Ishikawa (cell line): ENCODE measurements at regions not wholly inside any gene's neighbourhood (a gene's known extent, or its start where the extent isn't known, plus 50 kb on each side); places are given as distances from the start of the nearest gene placed in this dataset.

ENCODE experiments used
- CEBPB ChIP-seq: IDR thresholded peaks from 2 replicates; pipeline ENCODE4 v1.6.1; 2012
- CREB1 ChIP-seq: IDR thresholded peaks from 2 replicates; pipeline ENCODE4 v1.6.1; 2012; ENCODE audit warnings: low read depth
- EGR1 ChIP-seq: IDR thresholded peaks from 2 replicates; pipeline ENCODE4 v1.6.1; 2012
- EP300 ChIP-seq: IDR thresholded peaks from 2 replicates; pipeline ENCODE4 v1.6.1; 2012; ENCODE audit warnings: borderline replicate concordance
- FOXM1 ChIP-seq: IDR thresholded peaks from 2 replicates; pipeline ENCODE4 v1.6.1; 2012; ENCODE audit warnings: low read depth, borderline replicate concordance
- NFIC ChIP-seq: IDR thresholded peaks from 2 replicates; pipeline ENCODE4 v1.6.1; 2012
- RAD21 ChIP-seq: IDR thresholded peaks from 2 replicates; pipeline ENCODE4 v1.6.1; 2012; ENCODE audit warnings: low read depth
- REST ChIP-seq: IDR thresholded peaks from 2 replicates; pipeline ENCODE4 v1.6.1; 2012; ENCODE audit warnings: low read depth, mild to moderate bottlenecking
- TAF1 ChIP-seq: IDR thresholded peaks from 2 replicates; pipeline ENCODE4 v1.6.1; 2012; ENCODE audit warnings: low read depth, mild to moderate bottlenecking
- TCF12 ChIP-seq: IDR thresholded peaks from 2 replicates; pipeline ENCODE4 v1.6.1; 2012; ENCODE audit warnings: low read depth
- TEAD4 ChIP-seq: IDR thresholded peaks from 2 replicates; pipeline ENCODE4 v1.6.1; 2012
- YY1 ChIP-seq: IDR thresholded peaks from 2 replicates; pipeline ENCODE4 v1.6.1; 2012; ENCODE audit warnings: low read depth
- ZBTB7A ChIP-seq: IDR thresholded peaks from 2 replicates; pipeline ENCODE4 v1.6.1; 2012; ENCODE audit warnings: low read depth
- TF ChIP-seq, protein P1 (sequence below): IDR thresholded peaks from 2 replicates; pipeline ENCODE4 v1.6.1; 2012
- TF ChIP-seq, protein P2 (sequence below): IDR thresholded peaks from 2 replicates; pipeline ENCODE4 v1.6.1; 2012

- TF ChIP-seq TCF12 (no peak), RAD21 (no peak), FOXM1 (no peak), EP300 (no peak), EGR1 (no peak), TAF1 (no peak)
Measured at GRCh38 chr13:53101883-53102282, 73.3 kb downstream of the OLFM4 start.

DNA sequence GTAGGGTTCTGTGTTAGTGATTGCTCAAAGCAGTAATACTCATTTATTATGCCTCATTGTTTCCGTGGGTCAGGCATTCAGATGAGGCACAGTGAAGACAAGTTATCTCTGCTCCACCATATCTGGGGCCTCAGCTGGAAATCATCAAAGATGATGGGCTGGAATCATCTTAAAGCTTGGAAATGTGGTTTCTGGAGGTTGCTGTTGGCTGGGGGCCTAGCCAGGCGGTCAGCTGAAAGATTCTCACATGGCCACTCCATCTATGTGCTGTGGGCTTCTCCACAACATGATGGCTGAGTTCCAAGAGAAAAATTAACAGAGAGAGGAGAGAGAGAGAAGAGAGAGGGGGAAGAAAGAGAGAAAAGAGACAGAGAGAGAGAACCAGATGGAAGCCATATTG is 75.5 kb downstream of the OLFM4 start:
- TF ChIP-seq EGR1 (no peak), ZBTB7A (no peak), CREB1 (no peak), EP300 (no peak), RAD21 (no peak), TCF12 (no peak), YY1 (no peak)
- TF ChIP-seq, protein P1, sequence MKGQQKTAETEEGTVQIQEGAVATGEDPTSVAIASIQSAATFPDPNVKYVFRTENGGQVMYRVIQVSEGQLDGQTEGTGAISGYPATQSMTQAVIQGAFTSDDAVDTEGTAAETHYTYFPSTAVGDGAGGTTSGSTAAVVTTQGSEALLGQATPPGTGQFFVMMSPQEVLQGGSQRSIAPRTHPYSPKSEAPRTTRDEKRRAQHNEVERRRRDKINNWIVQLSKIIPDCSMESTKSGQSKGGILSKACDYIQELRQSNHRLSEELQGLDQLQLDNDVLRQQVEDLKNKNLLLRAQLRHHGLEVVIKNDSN = no peak

DNA sequence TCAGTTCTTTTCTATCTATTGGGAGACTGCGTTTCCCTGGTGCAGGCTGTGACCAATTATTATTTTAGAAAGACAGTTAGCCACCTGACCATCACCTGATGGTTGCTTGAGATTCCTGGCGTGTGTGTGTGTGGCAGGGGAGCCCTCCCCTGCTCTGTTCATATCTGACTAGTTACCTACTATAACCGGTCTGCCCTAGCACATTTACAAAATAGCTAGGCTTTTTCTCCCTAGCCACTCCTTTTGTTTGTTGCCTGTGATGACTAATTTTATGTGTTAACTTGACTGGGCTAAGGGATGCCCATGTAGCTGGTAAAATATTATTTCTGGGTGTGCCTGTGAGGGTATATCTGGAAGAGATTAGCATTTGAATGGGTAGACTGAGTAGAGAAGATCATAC is 76.9 kb downstream of the OLFM4 start:
- TF ChIP-seq CEBPB (no peak), REST (no peak), EGR1 (no peak), TEAD4 (no peak), RAD21 (no peak), EP300 (no peak), FOXM1 (no peak), ZBTB7A (no peak), CREB1 (no peak), TAF1 (no peak), YY1 (no peak), TCF12 (no peak), NFIC (no peak)
- TF ChIP-seq, protein P1 = no peak
- TF ChIP-seq, protein P2, sequence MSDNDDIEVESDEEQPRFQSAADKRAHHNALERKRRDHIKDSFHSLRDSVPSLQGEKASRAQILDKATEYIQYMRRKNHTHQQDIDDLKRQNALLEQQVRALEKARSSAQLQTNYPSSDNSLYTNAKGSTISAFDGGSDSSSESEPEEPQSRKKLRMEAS = no peak

DNA sequence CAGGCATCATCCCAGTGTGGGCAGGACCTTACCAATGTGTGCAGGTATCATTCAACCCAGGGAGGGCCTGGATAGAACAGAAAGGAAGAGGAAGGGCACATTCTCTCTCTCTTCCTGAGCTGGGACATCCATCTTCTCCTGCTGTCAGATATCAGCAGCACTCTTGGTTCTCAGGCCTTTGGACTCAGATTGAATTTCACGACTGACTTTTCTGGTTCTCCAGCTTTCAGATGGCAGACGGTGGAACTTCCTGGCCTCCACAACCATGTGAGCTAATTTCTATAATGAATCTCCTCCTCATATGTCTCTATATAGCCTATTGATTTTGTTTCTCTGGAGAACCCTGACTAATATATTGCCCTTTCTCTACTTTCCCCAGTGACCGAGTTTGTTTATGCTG is 77.3 kb downstream of the OLFM4 start:
- TF ChIP-seq, protein P1 = no peak
- no peak for TF ChIP-seq NFIC
- TF ChIP-seq EP300 = no peak
- TF ChIP-seq TCF12 = no peak
- TF ChIP-seq, protein P2 = no peak
- TF ChIP-seq CEBPB = no peak
- TF ChIP-seq FOXM1 = no peak
- no peak for TF ChIP-seq CREB1
- no peak for TF ChIP-seq ZBTB7A
- no peak for TF ChIP-seq REST
- no peak for TF ChIP-seq YY1
- TF ChIP-seq TAF1 = no peak
- no peak for TF ChIP-seq EGR1
- no peak for TF ChIP-seq TEAD4
- TF ChIP-seq RAD21 = no peak

GRCh38 chr13:53110181-53110580 is 81.6 kb downstream of the OLFM4 start:
- TF ChIP-seq, protein P2 = no peak
- TF ChIP-seq RAD21 = no peak
- no peak for TF ChIP-seq FOXM1
- no peak for TF ChIP-seq REST
- TF ChIP-seq NFIC = no peak
- TF ChIP-seq TAF1 = no peak
- TF ChIP-seq ZBTB7A = no peak
- TF ChIP-seq TEAD4 = no peak
- TF ChIP-seq TCF12 = no peak
- TF ChIP-seq EP300 = no peak
- no peak for TF ChIP-seq EGR1
- no peak for TF ChIP-seq YY1
- TF ChIP-seq CREB1 = no peak
- TF ChIP-seq, protein P1 = no peak
- TF ChIP-seq CEBPB = no peak
